Keratinocyte (primary cell): ENCODE measurements at regions not wholly inside any gene's neighbourhood (a gene's known extent, or its start where the extent isn't known, plus 50 kb on each side); places are given as distances from the start of the nearest gene placed in this dataset.

Experiments used
- DNase-seq: peaks from one replicate; pipeline ENCODE4 v3.0.0-alpha.2; 2011; ENCODE audit warnings: low read depth, missing footprints, low spot score
- FAIRE-seq: peaks from 2 replicates; lab custom pipeline; 2011; peaks lifted over from hg19 to GRCh38; lab: Jason Lieb, UNC
- H2AFZ ChIP-seq: 2 replicates; pipeline ENCODE4 v1.6.0; 2012; ENCODE audit warnings: low read length, control low read depth, inconsistent platforms; ENCODE audit not compliant: control insufficient read depth
- H3K27ac ChIP-seq: 2 replicates; pipeline ENCODE4 v1.5.1; 2011; ENCODE audit warnings: low read length; ENCODE audit not compliant: control insufficient read depth, insufficient read depth
- H3K27me3 ChIP-seq: 3 replicates; pipeline ENCODE4 v1.6.0; 2011; ENCODE audit warnings: low read length; ENCODE audit not compliant: control insufficient read depth, insufficient read depth; ENCODE audit errors: extremely low read depth
- H3K36me3 ChIP-seq, 2 experiments: 2 replicates in 1 of 2; 3 replicates in 1 of 2; pipeline ENCODE4 v1.5.1; 2011; ENCODE audit warnings: low read length in 2 of 2, mild to moderate bottlenecking in 1 of 2; ENCODE audit not compliant: control insufficient read depth in 2 of 2, insufficient read depth in 2 of 2; ENCODE audit errors: extremely low read depth in 1 of 2
- H3K4me1 ChIP-seq: 3 replicates; pipeline ENCODE4 v1.5.1; 2011; ENCODE audit warnings: low read length; ENCODE audit not compliant: control insufficient read depth, insufficient read depth; ENCODE audit errors: extremely low read depth
- H3K4me2 ChIP-seq: 3 replicates; pipeline ENCODE4 v1.6.0; 2011; ENCODE audit warnings: low read depth, low read length; ENCODE audit not compliant: control insufficient read depth, insufficient read depth; ENCODE audit errors: extremely low read depth
- H3K4me3 ChIP-seq, 3 experiments: fragments of 200-600 bp in 1 of 3; sonication (generic) in 1 of 3; 2 replicates in 2 of 3; 3 replicates in 1 of 3; pipeline ENCODE4 v1.5.1; 2011 to 2016; ENCODE audit warnings: low read length in 3 of 3, mild to moderate bottlenecking in 3 of 3, control low read depth in 2 of 3, inconsistent platforms in 1 of 3, low read depth in 1 of 3, mixed read lengths in 1 of 3, mixed run types in 1 of 3, moderate library complexity in 1 of 3; ENCODE audit not compliant: control insufficient read depth in 2 of 3, insufficient read depth in 2 of 3; ENCODE audit errors: extremely low read depth in 1 of 3
- H3K79me2 ChIP-seq: 2 replicates; pipeline ENCODE4 v1.6.0; 2012; ENCODE audit warnings: low read length; ENCODE audit not compliant: control insufficient read depth, insufficient read depth
- H3K9ac ChIP-seq: 3 replicates; pipeline ENCODE4 v1.6.0; 2011; ENCODE audit warnings: low read length; ENCODE audit not compliant: control insufficient read depth, insufficient read depth; ENCODE audit errors: extremely low read depth
- H3K9me1 ChIP-seq: 3 replicates; pipeline ENCODE4 v1.6.0; 2011; ENCODE audit warnings: low read length; ENCODE audit not compliant: control insufficient read depth, insufficient read depth; ENCODE audit errors: extremely low read depth
- H3K9me3 ChIP-seq: 2 replicates; pipeline ENCODE4 v1.5.1; 2012; ENCODE audit warnings: low read depth, low read length; ENCODE audit not compliant: control insufficient read depth
- H4K20me1 ChIP-seq: 3 replicates; pipeline ENCODE4 v1.6.0; 2011; ENCODE audit warnings: low read length; ENCODE audit not compliant: control insufficient read depth, insufficient read depth; ENCODE audit errors: extremely low read depth
- CTCF ChIP-seq, 3 experiments: IDR thresholded peaks in 1 of 3; conservative IDR thresholded peaks in 1 of 3; optimal IDR thresholded peaks in 1 of 3; 2 replicates in 2 of 3; 3 replicates in 1 of 3; pipeline versions ENCODE3 to v1.5.1; 2011; ENCODE audit warnings: low read length in 3 of 3, mild to moderate bottlenecking in 3 of 3, moderate library complexity in 2 of 3, control low read depth in 1 of 3, inconsistent platforms in 1 of 3; ENCODE audit not compliant: insufficient read depth in 2 of 3; ENCODE audit errors: extremely low read depth in 1 of 3
- EZH2 ChIP-seq: IDR thresholded peaks from one replicate; pipeline ENCODE4 v1.6.1; 2012; ENCODE audit warnings: inconsistent platforms, mild to moderate bottlenecking, low read length, moderate library complexity
- dilution Hi-C: fragments of 300-500 bp; cut with MboI; formaldehyde crosslinking; loops from one replicate; pipeline ENCODE4 v1.7.0; 2020; ENCODE audit warnings: low sequenced_read_pairs; ENCODE audit not compliant: extremely low pct_ligation_motif_present

GRCh38 chr3:64748244-64748904 lies 60.6 kb upstream of the ADAMTS9 start:
- Histone ChIP-seq H3K27me3 (no peaks in the 10 kb centered on the region), H3K79me2 (no peaks in the 10 kb centered on the region), H3K27ac (no peak overlapping the region), H3K4me2 (no peak overlapping the region), H2AFZ (no peak overlapping the region), H3K4me1 (no peaks in the 10 kb centered on the region), H3K9me3 (no peaks in the 10 kb centered on the region), H3K9me1 (no peaks in the 10 kb centered on the region), H3K4me3 (no peak overlapping the region), H4K20me1 (no peaks in the 10 kb centered on the region), H3K9ac (no peak overlapping the region), H3K36me3 (no peaks in the 10 kb centered on the region)
- FAIRE-seq (no peak), DNase-seq (no peak)
- dilution Hi-C loops, result no loop called here
- TF ChIP-seq CTCF (optimal IDR thresholded peaks at IDR 0.05 in 1 of 3, IDR thresholded peaks at IDR 0.05 in 1 of 3, conservative IDR thresholded peaks at IDR 0.05 in 1 of 3; ENCODE audit: extremely low read depth in 1 of 3, insufficient read depth in 2 of 3, low read length in 3 of 3), result no peak
- peak; percentile 34 for TF ChIP-seq EZH2

DNA sequence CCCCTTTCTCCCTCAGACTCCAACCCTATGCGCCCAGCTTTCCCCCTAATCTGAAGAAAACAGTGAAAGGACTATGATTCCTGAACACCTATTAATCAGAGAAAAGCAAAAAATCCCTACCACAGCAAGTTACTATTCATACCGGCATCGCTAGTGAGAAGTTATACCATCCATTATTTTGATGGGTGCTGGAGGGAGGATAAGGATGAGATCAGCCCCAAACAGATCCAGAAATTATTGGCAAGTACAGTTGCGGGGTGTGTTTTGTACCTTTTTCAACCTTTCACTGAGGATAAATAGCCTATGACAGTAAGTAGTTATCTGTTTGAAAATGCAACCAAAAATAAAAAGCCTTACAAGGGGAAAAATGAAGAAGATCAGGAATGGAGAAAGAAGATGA lies 59.9 kb upstream of the ADAMTS9 start:
- no peaks in the 10 kb centered on the region for H3K79me2 ChIP-seq
- H3K9me1 ChIP-seq, result no peaks in the 10 kb centered on the region
- no peak for TF ChIP-seq CTCF (optimal IDR thresholded peaks at IDR 0.05 in 1 of 3, IDR thresholded peaks at IDR 0.05 in 1 of 3, conservative IDR thresholded peaks at IDR 0.05 in 1 of 3; ENCODE audit: extremely low read depth in 1 of 3, insufficient read depth in 2 of 3, low read length in 3 of 3)
- TF ChIP-seq EZH2, result no peak
- dilution Hi-C loops, result no loop called here
- no peaks in the 10 kb centered on the region for H3K36me3 ChIP-seq
- H3K4me2 ChIP-seq, result no peak overlapping the region
- H4K20me1 ChIP-seq, result no peaks in the 10 kb centered on the region
- H3K9me3 ChIP-seq, result no peaks in the 10 kb centered on the region
- no peak overlapping the region for H3K27ac ChIP-seq
- FAIRE-seq, result no peak
- no peaks in the 10 kb centered on the region for H3K27me3 ChIP-seq
- no peak for DNase-seq
- H3K4me1 ChIP-seq, result no peaks in the 10 kb centered on the region
- no peak overlapping the region for H2AFZ ChIP-seq
- H3K4me3 ChIP-seq, result no peak overlapping the region
- no peak overlapping the region for H3K9ac ChIP-seq
